Urinary bladder (tissue), 3 donors: ENCODE measurements at regions not wholly inside any gene's neighbourhood (a gene's known extent, or its start where the extent isn't known, plus 50 kb on each side); places are given as distances from the start of the nearest gene placed in this dataset.
"Not testable (repeated sequence)": the region's sequence is repeated elsewhere in the genome, so short reads cannot be mapped to it uniquely, and the experiment has no call there.

Experiments
- DNase-seq: peaks from one replicate; pipeline ENCODE4 v3.0.0-alpha.2; 2015; ENCODE audit errors: extremely low spot score
- H3K27ac ChIP-seq: one replicate; pipeline ENCODE4 v1.5.1; 2013; ENCODE audit warnings: low read depth, mild to moderate bottlenecking, moderate library complexity
- H3K36me3 ChIP-seq: one replicate; pipeline ENCODE4 v1.6.1; 2013; ENCODE audit warnings: mild to moderate bottlenecking, moderate library complexity; ENCODE audit not compliant: insufficient read depth
- H3K4me1 ChIP-seq: one replicate; pipeline ENCODE4 v1.6.1; 2013; ENCODE audit warnings: mild to moderate bottlenecking, moderate library complexity; ENCODE audit not compliant: insufficient read depth
- H3K4me3 ChIP-seq: one replicate; pipeline ENCODE4 v1.5.1; 2013; ENCODE audit warnings: low read depth, low read length
- WGBS: extraction: QIAGEN DNeasy Blood & Tissue Kit; methylation state at CpG from one replicate; pipeline ENCODE4 v1.1.7; 2013; 5-methylcytosine and 5-hydroxymethylcytosine counted together
- donor health status: healthy with polysubstance abuse.
- donor health status: healthy.

DNA sequence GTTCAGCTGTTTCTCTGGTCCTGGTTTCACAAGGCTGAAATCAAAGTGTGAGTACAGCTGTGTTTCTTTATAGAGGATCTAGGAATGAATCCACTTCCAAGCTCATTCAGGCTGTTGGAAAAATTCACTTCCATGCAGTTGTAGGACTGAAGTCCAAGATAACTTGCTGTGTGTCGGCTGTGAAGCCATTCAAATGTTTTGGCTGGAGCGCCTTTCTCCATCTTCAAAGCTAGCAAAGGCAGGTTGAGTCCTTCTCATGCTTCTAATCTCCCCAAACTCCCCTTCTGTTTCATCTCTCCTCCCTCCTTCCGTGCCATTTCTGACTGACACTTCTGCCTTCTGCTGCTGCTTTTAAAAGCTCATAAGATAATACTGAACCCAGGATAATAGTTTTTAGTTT, 1195.4 kb upstream of the LRRN3 start:
- Histone ChIP-seq H3K36me3 (no peaks in the 10 kb centered on the region), H3K27ac (no peak overlapping the region), H3K4me1 (no peaks in the 10 kb centered on the region), H3K4me3 (no peak overlapping the region)
- DNase-seq: no peak
- 62% methylated on average over 3 of the region's 3 CpGs for WGBS

DNA sequence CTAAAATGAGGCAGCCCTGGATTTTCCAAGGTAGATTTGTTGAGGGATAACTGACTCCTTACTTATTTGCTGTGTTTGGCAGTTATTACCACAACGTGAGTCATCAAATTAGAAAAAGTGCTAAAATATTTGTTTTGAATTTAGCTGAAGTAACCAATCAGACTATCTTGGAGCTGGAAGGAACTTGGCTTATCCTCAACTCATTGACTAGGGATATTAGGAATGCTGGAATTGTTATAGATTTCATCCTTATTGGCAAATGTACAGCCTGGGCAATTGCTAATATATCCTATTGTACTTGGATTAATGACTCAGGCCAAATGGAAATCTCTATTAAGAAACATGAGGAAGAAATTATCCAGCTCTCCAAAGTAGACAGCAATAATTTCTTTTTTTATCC, 1189.0 kb upstream of the LRRN3 start:
- no peaks in the 10 kb centered on the region for H3K36me3 ChIP-seq
- H3K4me3 ChIP-seq: no peak overlapping the region
- WGBS: 62% methylated on average over 1 of the region's 1 CpG
- H3K27ac ChIP-seq: no peak overlapping the region
- no peaks in the 10 kb centered on the region for H3K4me1 ChIP-seq
- no peak for DNase-seq

DNA sequence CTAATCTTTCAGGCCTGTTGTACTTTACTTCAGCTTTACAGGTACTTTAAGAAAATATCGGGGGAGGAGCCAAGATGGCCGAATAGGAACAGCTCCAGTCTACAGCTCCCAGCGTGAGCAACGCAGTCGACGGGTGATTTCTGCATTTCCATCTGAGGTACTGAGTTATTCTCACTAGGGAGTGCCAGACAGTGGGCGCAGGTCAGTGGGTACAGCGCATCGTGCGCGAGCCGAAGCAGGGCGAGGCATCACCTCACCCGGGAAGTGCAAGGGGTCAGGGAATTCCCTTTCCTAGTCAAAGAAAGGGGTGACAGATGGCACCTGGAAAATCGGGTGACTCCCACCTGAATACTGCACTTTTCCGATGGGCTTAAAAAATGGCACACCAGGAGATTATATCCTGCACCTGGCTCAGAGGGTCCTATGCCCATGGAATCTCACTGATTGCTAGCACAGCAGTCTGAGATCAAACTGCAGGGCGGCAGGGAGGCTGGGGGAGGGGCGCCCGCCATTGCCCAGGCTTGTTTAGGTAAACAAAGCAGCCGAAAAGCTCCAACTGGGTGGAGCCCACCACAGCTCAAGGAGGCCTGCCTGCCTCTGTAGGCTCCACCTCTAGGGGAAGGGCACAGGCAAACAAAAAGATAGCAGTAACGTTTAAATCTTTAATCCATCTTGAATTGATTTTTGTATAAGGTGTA, 1185.4 kb upstream of the LRRN3 start:
- DNase-seq, H3K27ac ChIP-seq, H3K4me1 ChIP-seq, H3K4me3 ChIP-seq, H3K36me3 ChIP-seq: not testable (repeated sequence)
- WGBS: 94% methylated on average over 21 of the region's 21 CpGs

DNA sequence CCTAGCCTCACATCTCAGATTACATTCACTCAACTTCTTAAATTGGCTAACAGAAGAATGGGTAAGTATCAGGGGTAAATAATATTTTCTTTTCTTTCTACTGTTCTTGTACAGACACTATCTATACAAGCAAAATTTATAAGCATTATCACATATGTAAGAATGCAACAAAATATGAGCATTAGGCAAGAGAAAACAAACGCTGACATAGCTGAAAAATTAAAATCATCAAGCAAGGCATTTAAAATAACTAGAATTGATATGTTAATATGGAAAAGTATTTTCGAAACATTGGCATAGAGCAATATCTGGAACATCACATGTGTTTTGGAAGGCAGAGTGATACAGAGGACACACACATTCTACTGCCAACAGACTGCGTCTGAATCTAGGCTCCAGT, 1175.3 kb upstream of the LRRN3 start:
- no peaks in the 10 kb centered on the region for H3K4me1 ChIP-seq
- no peak overlapping the region for H3K4me3 ChIP-seq
- DNase-seq: no peak
- WGBS: 86% methylated on average over 3 of the region's 3 CpGs
- no peaks in the 10 kb centered on the region for H3K36me3 ChIP-seq
- H3K27ac ChIP-seq: no peak overlapping the region

DNA sequence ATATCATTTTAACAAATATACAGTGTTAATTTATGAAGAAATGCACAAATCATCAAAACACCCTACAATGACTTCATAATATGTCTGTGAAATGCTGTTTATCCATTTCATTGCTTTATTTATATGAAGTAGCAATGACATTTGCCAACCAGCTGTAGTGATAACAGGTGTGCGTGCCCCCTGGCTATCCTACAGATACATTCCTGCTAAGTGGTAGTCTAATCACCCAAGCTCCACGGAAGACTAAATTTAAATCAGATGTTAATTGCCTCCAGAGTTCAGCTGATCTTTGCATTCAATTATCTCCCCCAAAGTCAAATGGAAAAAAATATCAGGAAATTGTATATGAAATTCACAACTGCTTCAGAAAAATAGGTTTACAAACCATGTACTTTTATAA, 1164.2 kb upstream of the LRRN3 start:
- Histone ChIP-seq H3K4me1 (no peaks in the 10 kb centered on the region), H3K36me3 (no peaks in the 10 kb centered on the region), H3K27ac (no peak overlapping the region), H3K4me3 (no peak overlapping the region)
- no peak for DNase-seq
- WGBS: 58% methylated on average over 2 of the region's 2 CpGs

DNA sequence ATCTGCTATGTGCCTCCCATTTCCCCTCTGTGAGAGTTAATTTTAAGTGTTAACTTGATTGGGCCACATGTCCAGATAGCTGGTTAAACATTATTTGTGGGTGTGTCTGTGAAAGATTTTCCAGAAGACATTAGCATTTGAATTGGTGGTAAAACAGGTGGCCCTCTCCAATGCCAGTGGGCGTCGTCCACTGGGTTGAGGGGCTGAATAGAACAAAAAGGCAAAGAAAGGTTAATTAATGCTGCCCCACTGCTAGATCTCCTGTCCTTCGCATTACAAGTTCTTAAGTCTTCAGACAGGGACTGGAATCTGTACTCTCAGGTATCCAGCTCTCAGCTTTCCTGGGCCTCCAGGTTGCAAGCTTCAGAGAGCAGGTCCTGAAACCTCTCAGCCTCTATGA, 1160.9 kb upstream of the LRRN3 start:
- H3K4me3 ChIP-seq: no peak overlapping the region
- no peaks in the 10 kb centered on the region for H3K36me3 ChIP-seq
- no peak for DNase-seq
- H3K27ac ChIP-seq: no peak overlapping the region
- 89% methylated on average over 3 of the region's 3 CpGs for whole genome bisulfite sequencing
- H3K4me1 ChIP-seq: no peaks in the 10 kb centered on the region

DNA sequence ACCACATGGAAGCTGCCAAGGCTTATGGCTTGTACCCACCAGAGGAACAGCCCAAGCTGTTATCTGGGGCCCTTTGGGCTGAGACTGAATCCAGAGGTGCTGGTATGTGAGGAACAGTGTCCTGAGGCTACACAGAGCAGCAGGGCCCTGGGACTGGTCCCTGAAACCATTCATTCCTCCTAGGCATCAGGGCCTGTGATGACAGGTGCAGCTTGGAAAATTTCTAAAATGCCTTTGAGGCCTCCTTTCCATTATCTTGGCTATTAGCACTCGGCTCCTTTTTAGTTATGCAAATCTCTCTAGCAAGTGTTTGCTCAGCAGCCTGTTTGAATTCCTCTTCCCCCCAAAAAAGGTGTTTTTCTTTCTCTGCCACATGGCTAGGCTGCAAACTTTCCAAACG, 1151.7 kb upstream of the LRRN3 start:
- DNase-seq: no peak
- Histone ChIP-seq H3K4me3 (no peak overlapping the region), H3K27ac (no peak overlapping the region), H3K36me3 (no peaks in the 10 kb centered on the region), H3K4me1 (no peaks in the 10 kb centered on the region)
- 56% methylated on average over 2 of the region's 2 CpGs for WGBS

DNA sequence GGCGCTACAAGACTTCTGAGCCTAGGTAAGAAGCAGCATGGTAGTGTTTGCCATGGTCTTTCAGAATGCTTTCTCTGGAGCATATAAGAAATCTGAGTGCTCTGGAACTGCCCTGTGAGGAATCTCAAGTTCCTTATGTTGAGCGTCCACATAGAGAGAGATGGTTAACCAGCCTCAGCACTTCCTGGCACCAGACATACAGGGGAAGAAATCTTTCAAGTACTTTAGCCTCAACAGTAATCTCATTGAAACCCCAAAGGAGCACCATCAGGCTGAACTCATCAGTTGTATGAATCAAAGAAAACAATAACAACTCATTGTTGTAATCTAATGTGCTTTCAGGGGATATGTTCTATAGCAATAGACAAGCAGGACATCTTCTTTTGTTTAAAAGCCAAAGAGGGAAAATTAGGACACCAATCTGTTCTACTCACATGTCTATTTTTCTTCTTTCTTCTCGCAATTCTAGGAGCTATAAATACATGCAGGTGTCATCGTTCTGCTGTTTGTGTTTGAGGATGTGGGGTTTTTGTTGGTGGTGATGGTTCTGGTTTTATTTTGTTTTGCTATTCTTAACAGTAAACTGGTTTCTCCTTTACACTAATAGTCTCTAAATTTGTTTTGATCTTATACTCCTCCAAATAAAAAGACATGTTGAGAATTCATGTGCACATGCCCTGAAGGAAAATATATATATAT, 1145.0 kb upstream of the LRRN3 start:
- Histone ChIP-seq H3K36me3 (no peaks in the 10 kb centered on the region), H3K4me1 (no peaks in the 10 kb centered on the region), H3K4me3 (no peak overlapping the region), H3K27ac (no peak overlapping the region)
- 90% methylated on average over 4 of the region's 4 CpGs for WGBS
- DNase-seq: no peak

DNA sequence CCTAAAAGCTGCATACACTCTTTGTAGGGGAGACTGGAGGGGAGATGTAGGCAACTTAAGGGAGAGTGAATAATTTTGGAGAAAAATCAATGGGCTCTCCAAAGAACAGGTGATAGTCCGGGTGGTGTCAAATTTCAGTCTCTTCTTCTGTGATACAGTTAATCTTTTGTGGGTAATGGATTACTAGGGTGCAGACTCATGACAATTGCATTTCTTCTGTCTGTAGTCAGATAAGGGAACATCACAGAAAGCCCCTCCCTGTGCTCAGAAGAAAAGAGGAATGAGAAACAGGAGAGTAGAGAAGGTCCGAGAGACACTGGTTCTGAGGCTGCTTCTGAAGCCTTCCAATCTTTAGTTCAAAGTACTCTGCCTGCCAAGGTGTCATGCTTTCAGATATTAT, 1140.7 kb upstream of the LRRN3 start:
- no peak for DNase-seq
- Histone ChIP-seq H3K27ac (no peak overlapping the region), H3K4me1 (no peaks in the 10 kb centered on the region), H3K4me3 (no peak overlapping the region), H3K36me3 (no peaks in the 10 kb centered on the region)
- 79% methylated on average over 2 of the region's 2 CpGs for WGBS

DNA sequence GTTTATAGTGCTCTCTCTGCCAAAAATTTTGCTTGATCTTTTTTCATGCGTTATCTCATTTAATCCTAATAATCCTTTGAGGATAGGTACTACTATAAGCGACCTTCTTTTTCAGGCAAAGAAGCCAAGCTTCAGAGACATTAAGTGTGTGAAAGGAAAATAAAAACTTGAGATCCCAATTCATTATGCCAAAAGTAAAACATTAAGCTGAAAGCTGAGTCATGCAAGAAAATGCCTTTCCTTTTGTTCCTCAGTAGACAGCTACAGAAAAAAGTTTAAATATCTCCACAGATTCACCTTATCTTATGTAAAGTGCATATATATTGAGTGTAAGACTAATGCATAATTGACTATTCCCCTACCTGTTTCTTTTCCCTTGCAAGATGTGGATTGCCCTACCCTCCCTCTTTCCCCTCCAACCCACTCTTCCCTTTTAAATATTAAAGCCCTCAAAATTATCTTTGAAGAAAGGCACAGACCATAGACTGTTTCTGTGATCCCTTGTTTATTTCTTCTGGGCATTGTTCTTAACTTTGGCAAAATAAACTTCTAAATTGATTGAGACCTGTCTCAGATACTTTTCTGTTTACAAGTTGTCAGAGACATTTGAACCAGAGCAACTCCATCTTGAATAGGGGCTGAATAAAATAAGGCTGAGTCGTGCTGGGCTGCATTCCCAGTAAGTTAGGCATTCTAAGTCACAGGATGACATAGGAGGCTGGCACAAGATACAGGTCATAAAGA, 1139.9 kb upstream of the LRRN3 start:
- Histone ChIP-seq H3K4me1 (no peaks in the 10 kb centered on the region), H3K36me3 (no peaks in the 10 kb centered on the region), H3K27ac (no peak overlapping the region), H3K4me3 (no peak overlapping the region)
- 46% methylated on average over 3 of the region's 3 CpGs for WGBS
- no peak for DNase-seq

DNA sequence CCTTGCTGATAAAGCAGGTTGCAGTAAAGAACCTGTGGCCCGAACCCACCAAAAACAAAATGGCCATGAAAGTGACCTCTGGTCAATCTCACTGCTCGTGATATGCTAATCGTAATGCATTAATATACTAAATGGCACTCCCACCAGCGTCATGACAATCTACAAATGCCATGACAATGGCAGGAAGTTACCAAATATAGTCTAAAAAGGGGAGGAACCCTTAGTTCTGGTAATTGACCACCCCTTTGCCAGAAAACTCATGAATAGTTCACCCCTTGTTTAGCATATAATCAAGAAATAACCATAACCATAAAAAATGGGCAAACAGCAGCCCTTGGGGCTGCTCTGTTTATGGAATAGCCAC, 1139.4 kb upstream of the LRRN3 start:
- H3K4me3 ChIP-seq: no peak overlapping the region
- no peak overlapping the region for H3K27ac ChIP-seq
- H3K4me1 ChIP-seq: no peaks in the 10 kb centered on the region
- 91% methylated on average over 4 of the region's 4 CpGs for WGBS
- DNase-seq: no peak
- no peaks in the 10 kb centered on the region for H3K36me3 ChIP-seq

DNA sequence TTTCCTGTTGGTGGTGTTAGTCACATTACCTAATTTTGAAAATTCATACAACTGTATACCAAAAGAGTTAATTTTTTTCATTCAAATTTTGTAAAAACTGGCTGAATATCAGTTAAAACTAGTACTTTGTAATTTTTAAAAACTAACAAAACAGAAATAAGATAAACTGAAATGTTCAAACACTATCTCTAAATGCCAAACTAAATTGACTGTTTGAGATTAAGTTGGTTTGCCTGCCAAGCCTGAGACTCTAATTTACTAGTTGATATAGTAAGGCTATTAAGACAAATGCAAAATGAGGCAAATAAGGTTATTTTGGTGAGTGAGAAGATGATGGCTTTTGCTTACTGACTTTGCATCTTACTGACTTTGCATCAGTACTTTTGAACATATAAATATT, 1134.9 kb upstream of the LRRN3 start:
- Histone ChIP-seq H3K4me1 (no peaks in the 10 kb centered on the region), H3K4me3 (no peak overlapping the region), H3K27ac (no peak overlapping the region), H3K36me3 (no peaks in the 10 kb centered on the region)
- DNase-seq: no peak

DNA sequence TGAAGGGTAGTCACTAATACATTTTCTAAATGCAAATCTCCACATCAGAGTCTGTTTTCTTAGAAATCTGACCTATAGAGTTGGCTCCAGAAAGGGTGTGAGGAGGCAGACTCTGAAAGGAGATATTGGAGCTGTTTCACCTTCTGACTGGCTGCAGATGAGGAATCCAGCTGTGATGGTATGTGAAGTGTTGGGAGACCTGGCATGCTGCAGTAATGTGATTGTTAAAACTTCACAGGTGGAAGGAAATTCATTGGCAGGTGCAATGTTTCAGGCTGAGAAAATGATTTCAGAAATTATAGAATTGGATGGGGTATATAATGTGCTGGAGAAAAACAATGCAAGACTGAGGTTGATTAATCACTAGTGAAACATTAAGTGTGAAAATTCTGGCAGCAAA, 1134.0 kb upstream of the LRRN3 start:
- H3K4me3 ChIP-seq: no peak overlapping the region
- DNase-seq: no peak
- H3K27ac ChIP-seq: no peak overlapping the region
- H3K36me3 ChIP-seq: no peaks in the 10 kb centered on the region
- no peaks in the 10 kb centered on the region for H3K4me1 ChIP-seq

DNA sequence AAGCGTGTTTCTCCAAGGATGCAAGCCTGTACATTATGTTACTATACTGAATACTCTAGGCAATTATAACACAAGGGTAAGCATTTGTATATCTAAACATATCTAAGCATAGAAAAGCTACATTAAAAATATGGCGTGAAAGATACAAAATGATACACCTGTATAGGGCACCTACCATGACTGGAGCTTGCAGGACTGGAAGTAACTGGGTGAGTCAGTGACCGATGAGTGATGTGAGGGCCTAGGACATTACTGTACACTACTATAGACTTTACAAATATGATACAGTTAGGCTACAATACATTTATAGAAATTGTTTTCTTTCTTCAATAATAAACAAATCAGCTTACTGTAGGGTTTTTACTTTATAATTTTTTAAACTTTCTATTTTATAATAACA, 1127.2 kb upstream of the LRRN3 start:
- no peak overlapping the region for H3K27ac ChIP-seq
- WGBS: 64% methylated on average over 3 of the region's 3 CpGs

More for the DNA sequence above, 1127.2 kb upstream of the LRRN3 start:
- no peak for DNase-seq
- Histone ChIP-seq H3K4me1 (no peaks in the 10 kb centered on the region), H3K36me3 (no peaks in the 10 kb centered on the region), H3K4me3 (no peak overlapping the region)
